Activated naive CD4-positive, alpha-beta T cell treated with anti-CD3 and anti-CD28 coated beads for 36 hours (primary cell): ENCODE measurements at regions not wholly inside any gene's neighbourhood (a gene's known extent, or its start where the extent isn't known, plus 50 kb on each side); places are given as distances from the start of the nearest gene placed in this dataset.

Experiments
- CTCF ChIA-PET: fragments of 350-600 bp; sonication (Branson Sonifier 250); formaldehyde crosslinking; loops from one replicate; lab custom pipeline; 2021; ENCODE audit warnings: antibody characterized with exemption; lab: Charles Lee
- DNase-seq: peaks from one replicate; pipeline ENCODE4 v3.0.0-alpha.2; 2020
- H3K27ac Mint-ChIP-seq: one replicate; pipeline ENCODE4 v1.8.0; 2021; ENCODE audit warnings: mild to moderate bottlenecking, mixed read lengths
- H3K27me3 Mint-ChIP-seq: one replicate; pipeline ENCODE4 v1.8.0; 2021; ENCODE audit warnings: low read depth, mixed read lengths
- H3K36me3 Mint-ChIP-seq: one replicate; pipeline ENCODE4 v1.8.0; 2021; ENCODE audit warnings: low read depth, mixed read lengths
- H3K4me1 Mint-ChIP-seq: one replicate; pipeline ENCODE4 v1.8.0; 2021; ENCODE audit warnings: low read depth, mixed read lengths
- H3K4me3 Mint-ChIP-seq: one replicate; pipeline ENCODE4 v1.8.0; 2021; ENCODE audit warnings: mild to moderate bottlenecking, moderate library complexity, mixed read lengths
- H3K9me3 Mint-ChIP-seq: one replicate; pipeline ENCODE4 v1.8.0; 2021; ENCODE audit warnings: mixed read lengths
- intact Hi-C: fragments of 100-400 bp; cut with micrococcal nuclease; formaldehyde crosslinking; loops from one replicate; pipeline ENCODE4 v1.15.1; 2023

- Mint-ChIP-seq H3K4me3 (no peak overlapping the region), H3K4me1 (no peaks in the 10 kb centered on the region), H3K27ac (no peak overlapping the region), H3K27me3 (no peaks in the 10 kb centered on the region), H3K36me3 (no peaks in the 10 kb centered on the region), H3K9me3 (no peaks in the 10 kb centered on the region)
- intact Hi-C loops = no loop called here
- CTCF ChIA-PET = interaction anchor here (1.0 kb wide), 1 partner anchor 459 kb away, joined by 3 read pairs; no protein-coding TSS in a partner anchor
- DNase-seq = no peak
These were observed 97.8 kb downstream of the C16orf95 start for GRCh38 chr16:87219287-87219909.

GRCh38 chr16:87221633-87222032 lies 95.6 kb downstream of the C16orf95 start:
- no peak overlapping the region for H3K27ac Mint-ChIP-seq
- H3K4me1 Mint-ChIP-seq = no peaks in the 10 kb centered on the region
- CTCF ChIA-PET = no interaction called here
- no peaks in the 10 kb centered on the region for H3K36me3 Mint-ChIP-seq
- no peaks in the 10 kb centered on the region for H3K9me3 Mint-ChIP-seq
- no peak for DNase-seq
- H3K4me3 Mint-ChIP-seq = no peak overlapping the region
- intact Hi-C loops = no loop called here
- H3K27me3 Mint-ChIP-seq = no peaks in the 10 kb centered on the region

GRCh38 chr16:87222335-87222734 lies 94.9 kb downstream of the C16orf95 start:
- Mint-ChIP-seq H3K36me3 (no peaks in the 10 kb centered on the region), H3K4me3 (no peak overlapping the region), H3K27me3 (no peaks in the 10 kb centered on the region), H3K27ac (no peak overlapping the region), H3K4me1 (no peaks in the 10 kb centered on the region), H3K9me3 (no peaks in the 10 kb centered on the region)
- intact Hi-C loops = no loop called here
- CTCF ChIA-PET = no interaction called here
- DNase-seq = no peak

- Mint-ChIP-seq H3K27ac (no peak overlapping the region), H3K36me3 (no peaks in the 10 kb centered on the region), H3K27me3 (no peaks in the 10 kb centered on the region), H3K9me3 (no peaks in the 10 kb centered on the region), H3K4me1 (no peaks in the 10 kb centered on the region), H3K4me3 (no peak overlapping the region)
- DNase-seq = no peak
- CTCF ChIA-PET = no interaction called here
- intact Hi-C loops = no loop called here
These were observed 93.4 kb downstream of the C16orf95 start for GRCh38 chr16:87223656-87224248.

GRCh38 chr16:87226926-87227295 lies 90.3 kb downstream of the C16orf95 start:
- no peak overlapping the region for H3K4me3 Mint-ChIP-seq
- DNase-seq = no peak
- no peaks in the 10 kb centered on the region for H3K36me3 Mint-ChIP-seq
- H3K4me1 Mint-ChIP-seq = no peaks in the 10 kb centered on the region
- H3K9me3 Mint-ChIP-seq = peaks cover under 1% of the 10 kb centered on the region
- CTCF ChIA-PET = no interaction called here
- no peaks in the 10 kb centered on the region for H3K27me3 Mint-ChIP-seq
- H3K27ac Mint-ChIP-seq = no peak overlapping the region
- intact Hi-C loops = no loop called here

- CTCF ChIA-PET = no interaction called here
- DNase-seq = no peak
- H3K4me1 Mint-ChIP-seq = no peaks in the 10 kb centered on the region
- H3K27me3 Mint-ChIP-seq = no peaks in the 10 kb centered on the region
- H3K9me3 Mint-ChIP-seq = peaks cover 2% of the 10 kb centered on the region
- intact Hi-C loops = no loop called here
- no peaks in the 10 kb centered on the region for H3K36me3 Mint-ChIP-seq
- no peak overlapping the region for H3K4me3 Mint-ChIP-seq
- H3K27ac Mint-ChIP-seq = no peak overlapping the region
These were observed 89.8 kb downstream of the C16orf95 start for GRCh38 chr16:87227296-87227951.

GRCh38 chr16:87228363-87228762 lies 88.8 kb downstream of the C16orf95 start:
- Mint-ChIP-seq H3K9me3 (peaks cover 2% of the 10 kb centered on the region), H3K36me3 (no peaks in the 10 kb centered on the region), H3K4me1 (no peaks in the 10 kb centered on the region), H3K27ac (no peak overlapping the region), H3K4me3 (no peak overlapping the region), H3K27me3 (no peaks in the 10 kb centered on the region)
- CTCF ChIA-PET = no interaction called here
- intact Hi-C loops = no loop called here
- no peak for DNase-seq

GRCh38 chr16:87229230-87230188 lies 87.7 kb downstream of the C16orf95 start:
- no peak overlapping the region for H3K27ac Mint-ChIP-seq
- DNase-seq = no peak
- intact Hi-C loops = no loop called here
- H3K9me3 Mint-ChIP-seq = peaks cover 2% of the 10 kb centered on the region
- CTCF ChIA-PET = no interaction called here
- no peak overlapping the region for H3K4me3 Mint-ChIP-seq
- H3K36me3 Mint-ChIP-seq = no peaks in the 10 kb centered on the region
- no peaks in the 10 kb centered on the region for H3K4me1 Mint-ChIP-seq
- H3K27me3 Mint-ChIP-seq = no peaks in the 10 kb centered on the region

GRCh38 chr16:87230571-87230970 lies 86.6 kb downstream of the C16orf95 start:
- Mint-ChIP-seq H3K36me3 (no peaks in the 10 kb centered on the region), H3K4me1 (no peaks in the 10 kb centered on the region), H3K27me3 (peaks cover 4% of the 10 kb centered on the region), H3K9me3 (peaks cover 2% of the 10 kb centered on the region), H3K4me3 (no peak overlapping the region), H3K27ac (no peak overlapping the region)
- intact Hi-C loops = no loop called here
- CTCF ChIA-PET = no interaction called here
- DNase-seq = no peak

- intact Hi-C loops = no loop called here
- Mint-ChIP-seq H3K4me3 (no peak overlapping the region), H3K4me1 (no peaks in the 10 kb centered on the region), H3K36me3 (no peaks in the 10 kb centered on the region), H3K9me3 (peaks cover 2% of the 10 kb centered on the region), H3K27ac (no peak overlapping the region), H3K27me3 (peaks cover 8% of the 10 kb centered on the region)
- no peak for DNase-seq
- CTCF ChIA-PET = no interaction called here
These were observed 85.9 kb downstream of the C16orf95 start for GRCh38 chr16:87231295-87231694.

- intact Hi-C loops = no loop called here
- Mint-ChIP-seq H3K4me3 (no peak overlapping the region), H3K27ac (no peak overlapping the region), H3K4me1 (no peaks in the 10 kb centered on the region), H3K9me3 (peaks cover 2% of the 10 kb centered on the region), H3K36me3 (no peaks in the 10 kb centered on the region), H3K27me3 (peaks cover 12% of the 10 kb centered on the region)
- CTCF ChIA-PET = no interaction called here
- DNase-seq = no peak
These were observed 85.3 kb downstream of the C16orf95 start for GRCh38 chr16:87231911-87232310.

GRCh38 chr16:87233928-87234327 lies 83.3 kb downstream of the C16orf95 start:
- Mint-ChIP-seq H3K4me3 (no peak overlapping the region), H3K36me3 (no peaks in the 10 kb centered on the region), H3K27me3 (peaks cover 22% of the 10 kb centered on the region), H3K4me1 (peaks cover 2% of the 10 kb centered on the region), H3K27ac (no peak overlapping the region), H3K9me3 (peaks cover 2% of the 10 kb centered on the region)
- DNase-seq = no peak
- intact Hi-C loops = no loop called here
- CTCF ChIA-PET = no interaction called here
